T47D (cell line): ENCODE measurements at regions not wholly inside any gene's neighbourhood (a gene's known extent, or its start where the extent isn't known, plus 50 kb on each side); places are given as distances from the start of the nearest gene placed in this dataset.
"Not testable (repeated sequence)": the region's sequence is repeated elsewhere in the genome, so short reads cannot be mapped to it uniquely, and the experiment has no call there.

ENCODE experiments used
- DNase-seq, 2 experiments: peaks; one replicate each; pipeline versions ENCODE4 v3.0.0 to v3.0.0-alpha.2; 2011 to 2012; ENCODE audit warnings: low read depth in 1 of 2, low spot score in 1 of 2
- JUND ChIP-seq: IDR thresholded peaks from 2 replicates; pipeline ENCODE4 v1.6.1; 2012; ENCODE audit warnings: low read depth
- in situ Hi-C: cut with HindIII; loops from 2 replicates; pipeline ENCODE4 v1.10.0; 2016; ENCODE audit warnings: low sequenced_read_pairs, low pct_unique_long_range_greater_than_20kb

- TF ChIP-seq JUND = no peak
- in situ Hi-C loops = no loop called here
- no peak for DNase-seq
These were observed 116.6 kb upstream of the TSC22D2 start for GRCh38 chr3:150291515-150291914.

DNA sequence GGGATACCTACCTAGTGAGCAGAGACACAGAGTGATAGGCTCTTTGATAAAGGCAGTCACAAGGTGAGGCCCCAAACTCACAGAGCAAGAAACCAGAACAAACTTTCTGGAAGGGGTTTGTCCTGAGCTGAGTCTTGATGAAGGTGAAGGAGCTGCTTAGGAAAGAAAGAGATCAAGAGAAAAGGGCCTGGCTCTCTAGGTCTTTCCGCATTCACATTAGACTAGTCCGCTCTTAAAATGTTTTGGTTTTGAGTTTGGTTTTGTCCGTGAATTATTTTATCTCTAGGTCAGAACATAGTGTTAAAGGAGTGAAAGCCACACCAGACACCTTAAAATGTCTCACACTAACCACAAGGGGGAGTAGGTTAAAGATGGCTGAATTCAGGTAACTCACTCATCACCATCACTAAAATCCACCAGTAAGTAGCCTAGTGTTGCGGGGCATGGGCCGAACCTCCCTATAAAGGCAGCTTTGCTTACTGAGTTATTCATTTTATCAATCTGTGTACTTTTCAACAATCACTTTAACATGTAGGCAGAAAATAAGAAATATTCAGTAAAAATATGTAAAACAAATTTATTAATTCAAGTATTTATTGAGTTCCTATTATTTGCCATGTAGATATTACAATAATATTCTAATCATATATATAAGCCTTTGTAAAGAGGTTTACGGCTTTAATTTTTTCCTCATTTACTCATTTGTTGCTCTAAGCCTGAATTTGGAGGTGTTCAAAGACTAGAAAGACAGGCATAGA lies 121.5 kb upstream of the TSC22D2 start:
- DNase-seq = peak; percentile 47 to 83
- in situ Hi-C loops = no loop called here
- no peak for TF ChIP-seq JUND

DNA sequence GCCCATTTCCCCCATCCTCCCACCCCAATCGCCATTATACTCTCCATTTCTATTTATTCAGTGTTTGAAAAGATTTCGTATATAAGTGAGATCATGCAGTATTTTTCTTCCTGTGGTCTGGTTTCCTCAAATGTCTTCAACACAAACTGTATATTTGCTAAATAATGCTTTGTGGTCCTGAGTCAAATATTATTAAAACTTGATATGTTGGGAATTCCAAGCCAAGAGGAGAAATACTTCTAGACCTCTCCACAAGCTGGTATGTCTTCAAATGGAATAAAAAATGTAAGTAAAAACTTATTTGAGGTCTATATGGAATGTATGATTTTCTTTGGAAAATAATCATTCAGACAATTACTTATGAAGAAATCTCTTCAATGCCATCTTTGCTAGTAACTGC lies 122.5 kb upstream of the TSC22D2 start:
- in situ Hi-C loops = no loop called here
- no peak for DNase-seq

DNA sequence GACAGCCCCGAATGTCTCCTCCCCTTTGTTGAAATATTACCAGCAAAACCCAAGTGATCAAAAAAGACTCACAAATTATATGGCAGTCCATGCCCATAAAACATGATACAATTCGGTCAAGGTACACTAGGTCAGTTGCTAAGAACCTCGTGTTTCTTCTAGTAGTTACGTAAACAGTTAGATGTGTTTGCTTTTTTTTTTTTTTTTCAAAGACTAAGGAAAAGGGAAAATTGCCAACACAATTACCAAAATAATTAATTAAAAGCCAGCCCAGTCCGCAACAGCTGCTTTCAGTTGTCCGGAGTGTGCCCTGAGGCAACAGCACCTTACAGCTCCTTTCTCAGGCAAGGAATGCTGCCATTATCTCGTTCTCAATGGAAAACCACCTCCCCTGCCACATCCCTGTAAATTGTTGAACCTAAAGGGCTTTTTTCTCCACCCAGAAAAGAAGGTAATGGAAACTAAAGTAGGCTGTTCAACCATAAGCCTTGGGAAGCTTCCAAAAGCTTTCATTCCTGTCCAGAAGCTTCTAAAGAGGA lies 129.2 kb upstream of the TSC22D2 start:
- no peak for TF ChIP-seq JUND
- DNase-seq = no peak
- in situ Hi-C loops = no loop called here

More for the DNA sequence above, 122.5 kb upstream of the TSC22D2 start:
- TF ChIP-seq JUND = no peak

- TF ChIP-seq JUND = no peak
- no peak for DNase-seq
- in situ Hi-C loops = no loop called here
These were observed 129.9 kb upstream of the TSC22D2 start for GRCh38 chr3:150278195-150278594.

DNA sequence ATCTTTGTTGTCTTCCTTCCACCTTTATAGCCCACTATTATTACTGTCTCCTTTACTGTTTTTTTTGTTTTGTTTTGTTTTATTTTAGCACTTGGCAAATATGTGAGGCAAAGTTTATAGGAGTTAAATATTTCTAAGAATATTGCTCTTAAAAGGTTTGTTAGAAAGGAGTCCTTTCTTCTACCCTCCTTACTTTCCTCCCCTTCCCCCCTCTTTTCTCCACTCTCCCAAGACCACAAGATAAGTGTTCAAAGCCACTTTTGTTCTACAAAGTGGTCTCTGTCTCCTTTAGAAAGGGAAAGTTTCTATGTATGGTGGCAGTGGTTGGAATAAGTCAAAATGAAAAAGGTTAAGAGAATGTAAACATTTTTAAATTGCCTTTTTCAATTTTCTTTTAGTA lies 130.7 kb upstream of the TSC22D2 start:
- TF ChIP-seq JUND = no peak
- in situ Hi-C loops = no loop called here
- no peak for DNase-seq

GRCh38 chr3:150275941-150276340 lies 132.2 kb upstream of the TSC22D2 start:
- DNase-seq = no peak
- in situ Hi-C loops = no loop called here
- no peak for TF ChIP-seq JUND

DNA sequence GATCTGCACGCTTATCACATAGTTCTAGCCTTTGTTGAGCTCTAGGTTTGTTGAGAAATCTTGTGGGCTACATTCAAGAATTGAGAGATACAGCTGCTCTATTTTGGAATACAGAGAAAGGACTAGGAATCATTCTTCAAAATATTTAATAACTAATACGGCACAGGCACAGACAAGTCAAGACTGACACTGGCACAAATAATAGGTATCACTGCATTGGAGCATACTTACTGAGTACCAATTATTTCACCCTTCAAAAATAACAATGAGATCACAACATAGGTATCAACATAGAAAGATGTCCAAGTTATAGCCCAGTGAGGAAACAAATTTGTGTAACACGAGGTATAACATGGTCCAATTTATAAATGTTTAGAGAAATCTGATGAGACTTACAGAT lies 133.7 kb upstream of the TSC22D2 start:
- DNase-seq = no peak
- TF ChIP-seq JUND = no peak
- in situ Hi-C loops = no loop called here

GRCh38 chr3:150273396-150273795 lies 134.7 kb upstream of the TSC22D2 start:
- in situ Hi-C loops = no loop called here
- TF ChIP-seq JUND = no peak
- DNase-seq = no peak

DNA sequence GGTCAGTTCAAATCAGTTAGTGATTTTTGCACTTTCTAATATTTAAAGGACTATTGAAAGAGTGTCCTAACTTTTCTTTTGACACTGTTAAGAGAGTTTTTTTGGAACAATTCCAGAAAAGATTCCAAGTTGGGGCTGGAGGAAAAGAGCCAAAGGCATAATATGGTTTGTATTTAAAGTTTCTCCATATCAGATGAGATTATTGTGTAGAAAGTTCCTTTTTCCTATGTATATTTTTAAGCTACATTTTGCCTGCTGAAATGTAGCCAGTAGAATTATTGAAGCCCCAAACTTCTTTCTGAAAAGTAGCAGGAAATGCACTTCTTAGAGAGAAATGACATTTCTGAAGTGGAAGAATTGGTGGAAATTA lies 136.5 kb upstream of the TSC22D2 start:
- in situ Hi-C loops = no loop called here
- no peak for DNase-seq
- no peak for TF ChIP-seq JUND

DNA sequence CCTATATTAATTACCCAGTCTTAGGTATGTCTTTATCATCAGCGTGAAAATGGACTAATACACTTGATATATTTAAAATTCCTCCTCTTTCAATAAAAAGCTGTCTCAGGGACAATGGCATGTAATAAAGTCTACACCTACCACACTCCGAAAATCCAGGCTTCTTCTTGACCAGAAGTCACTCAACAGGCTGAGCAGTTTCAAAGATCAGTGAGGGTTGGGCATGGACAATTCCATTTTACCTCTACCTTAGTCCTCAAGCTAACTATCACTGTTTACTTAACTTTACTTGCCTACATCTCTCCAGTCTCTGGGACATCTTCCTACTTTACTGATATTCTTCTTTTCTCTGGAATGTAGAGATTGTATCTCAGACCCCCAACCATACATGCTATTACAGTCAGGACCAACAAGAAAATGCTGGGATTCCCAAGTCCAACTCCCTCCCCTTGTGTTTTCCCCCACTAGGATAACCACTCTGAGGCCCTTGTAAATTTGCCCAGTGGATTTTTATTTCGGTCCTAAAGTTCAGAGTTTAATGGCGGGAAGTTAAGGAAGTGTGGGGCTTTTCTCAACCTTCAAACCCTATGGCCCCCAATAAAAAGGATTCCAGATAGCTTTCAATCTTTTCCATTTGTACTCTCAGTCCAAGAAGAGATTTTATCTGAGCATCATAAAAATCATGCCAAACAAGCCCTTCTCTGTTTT lies 137.1 kb upstream of the TSC22D2 start:
- TF ChIP-seq JUND = no peak
- in situ Hi-C loops = no loop called here
- no peak for DNase-seq

DNA sequence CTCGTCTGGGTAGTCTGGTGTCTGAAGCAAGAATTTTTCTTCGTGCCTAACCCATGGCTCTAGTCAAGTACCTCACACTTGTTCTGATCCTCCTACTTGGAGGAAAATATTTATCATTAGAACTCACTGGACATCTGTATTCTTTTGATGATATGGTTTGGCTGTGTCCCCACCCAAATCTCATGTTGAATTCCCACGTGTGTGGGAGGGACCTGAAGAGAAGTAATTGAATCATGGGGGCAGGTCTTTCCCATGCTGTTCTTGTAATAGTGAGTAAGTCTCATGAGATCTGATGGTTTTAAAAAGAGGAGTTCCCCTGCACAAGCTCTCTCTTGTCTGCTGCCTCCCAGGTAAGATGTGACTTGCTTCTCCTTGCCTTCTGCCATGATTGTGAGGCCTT lies 137.7 kb upstream of the TSC22D2 start:
- in situ Hi-C loops = not testable (repeated sequence)

GRCh38 chr3:150269526-150269925 lies 138.6 kb upstream of the TSC22D2 start:
- in situ Hi-C loops = no loop called here
- no peak for TF ChIP-seq JUND
- DNase-seq = no peak

More for the DNA sequence above, 137.7 kb upstream of the TSC22D2 start:
- not testable (repeated sequence) for DNase-seq
